ENCODE measurements at regions not wholly inside any gene's neighbourhood (a gene's known extent, or its start where the extent isn't known, plus 50 kb on each side); places are given as distances from the start of the nearest gene placed in this dataset.

DNA sequence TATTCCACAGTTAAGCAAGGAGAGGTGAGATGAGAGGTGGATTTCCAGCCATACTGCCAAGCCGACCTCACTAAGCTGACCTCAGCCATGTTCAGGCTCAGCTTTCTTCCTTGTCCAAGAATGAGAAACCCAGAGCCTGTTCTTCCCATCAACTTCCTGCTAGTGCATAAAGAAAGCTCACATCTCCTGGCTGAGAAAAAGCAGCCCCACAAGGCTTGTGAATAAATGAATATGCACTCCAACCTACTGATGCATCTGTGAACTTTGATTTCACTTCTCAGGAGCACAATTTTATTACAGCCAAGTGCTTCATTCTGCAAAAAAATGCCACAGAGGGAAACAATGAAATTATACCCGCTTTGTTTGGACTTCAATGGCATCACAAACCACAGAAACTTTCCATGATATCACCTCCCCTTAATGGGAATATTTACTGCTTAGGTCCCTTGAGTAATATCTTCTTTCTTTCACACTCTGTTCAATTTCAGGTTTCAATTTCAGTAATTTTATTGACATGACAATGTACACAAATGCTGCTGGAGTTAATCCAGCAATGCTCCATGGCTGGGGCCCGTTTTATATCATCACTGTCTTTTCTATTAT is 437.0 kb upstream of the PPP2R3A start:
- no peak for DNase-seq (ENCODE audit: insufficient read length, low spot score)
- TF ChIP-seq POLR2A (IDR thresholded peaks at IDR 0.05; ENCODE audit: low read depth, low read length): no peak
- no peak for FAIRE-seq

DNA sequence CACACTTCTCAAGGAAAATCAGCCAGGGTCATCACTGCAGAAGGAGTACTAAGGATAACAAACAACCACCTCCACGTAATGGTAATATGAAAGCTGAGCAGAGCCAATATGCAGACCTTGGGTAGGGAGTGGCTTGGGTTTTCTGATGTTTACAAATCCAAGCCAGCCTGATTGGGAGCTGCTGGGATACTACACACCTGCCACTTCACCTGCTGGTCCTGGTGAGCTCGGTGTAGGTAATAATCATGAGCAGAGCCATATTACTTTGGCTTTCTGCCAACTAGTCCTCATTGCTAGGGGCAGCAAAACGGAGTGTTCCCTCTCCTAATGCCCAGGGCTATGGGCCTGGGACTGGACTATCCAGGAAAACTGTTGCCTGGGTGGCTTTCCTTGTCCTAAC is 433.5 kb upstream of the PPP2R3A start:
- no peak for DNase-seq (ENCODE audit: insufficient read length, low spot score)
- FAIRE-seq: no peak

DNA sequence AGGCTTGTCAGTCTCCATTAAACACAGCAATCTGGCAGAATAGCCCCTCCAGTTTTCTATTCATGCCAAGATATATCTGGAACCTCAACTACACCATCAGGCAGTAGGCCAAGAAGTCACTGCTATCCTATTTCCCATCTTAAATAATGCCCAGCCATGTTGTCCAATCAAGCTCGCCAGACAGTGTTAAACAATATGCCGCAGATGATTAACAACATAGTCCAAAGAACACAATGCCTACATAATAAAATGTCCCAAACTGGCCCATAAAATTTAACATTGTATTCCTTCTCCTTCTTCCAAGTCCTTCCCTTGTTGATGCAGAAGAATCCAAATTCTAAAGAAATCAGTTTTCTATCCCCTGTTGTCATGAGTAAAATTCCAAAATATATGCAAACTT is 427.4 kb upstream of the PPP2R3A start:
- FAIRE-seq: no peak
- no peak for DNase-seq (ENCODE audit: insufficient read length, low spot score)
- no peak for TF ChIP-seq POLR2A (IDR thresholded peaks at IDR 0.05; ENCODE audit: low read depth, low read length)

More for the DNA sequence above, 433.5 kb upstream of the PPP2R3A start:
- TF ChIP-seq POLR2A (IDR thresholded peaks at IDR 0.05; ENCODE audit: low read depth, low read length): no peak

DNA sequence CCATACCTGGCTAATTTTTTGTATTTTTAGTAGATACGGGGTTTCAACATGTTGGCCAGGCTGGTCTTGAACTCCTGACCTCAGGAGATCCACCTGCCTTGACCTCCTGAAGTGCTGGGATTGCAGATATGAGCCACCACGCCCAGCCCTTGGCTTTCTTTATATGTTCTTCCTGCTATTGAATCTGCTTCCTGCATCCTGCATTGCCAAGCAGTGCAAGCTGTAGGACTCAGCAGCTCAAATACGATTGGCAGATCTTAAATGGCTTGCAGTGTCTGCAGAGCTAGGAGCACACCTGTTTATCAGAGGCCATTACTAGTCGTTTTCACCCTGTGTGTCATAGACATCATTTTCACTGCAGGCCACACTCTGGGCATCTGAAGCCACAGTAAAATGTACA is 426.2 kb upstream of the PPP2R3A start:
- no peak for TF ChIP-seq POLR2A (IDR thresholded peaks at IDR 0.05; ENCODE audit: low read depth, low read length)
- DNase-seq (ENCODE audit: insufficient read length, low spot score): no peak
- FAIRE-seq: no peak

DNA sequence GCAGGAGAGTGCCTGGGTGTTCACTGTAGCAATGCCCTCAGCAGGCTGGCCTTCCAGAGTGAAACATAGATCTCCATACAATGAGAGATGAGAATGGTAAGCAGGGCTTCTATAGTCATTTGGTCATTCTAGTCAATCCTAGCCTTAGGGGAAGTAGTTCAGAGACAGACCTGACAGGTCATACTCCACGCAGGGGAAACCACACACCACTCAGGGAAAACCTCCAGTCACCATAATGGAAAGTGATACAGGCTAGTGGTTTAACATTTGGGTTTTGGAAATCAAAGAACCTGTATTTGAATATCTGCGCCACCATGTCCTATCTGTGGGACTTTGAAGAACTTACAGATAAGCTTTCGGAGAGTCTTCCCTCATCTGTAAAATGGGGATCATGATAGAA is 425.7 kb upstream of the PPP2R3A start:
- no peak for FAIRE-seq
- TF ChIP-seq POLR2A (IDR thresholded peaks at IDR 0.05; ENCODE audit: low read depth, low read length): no peak
- DNase-seq (ENCODE audit: insufficient read length, low spot score): no peak

DNA sequence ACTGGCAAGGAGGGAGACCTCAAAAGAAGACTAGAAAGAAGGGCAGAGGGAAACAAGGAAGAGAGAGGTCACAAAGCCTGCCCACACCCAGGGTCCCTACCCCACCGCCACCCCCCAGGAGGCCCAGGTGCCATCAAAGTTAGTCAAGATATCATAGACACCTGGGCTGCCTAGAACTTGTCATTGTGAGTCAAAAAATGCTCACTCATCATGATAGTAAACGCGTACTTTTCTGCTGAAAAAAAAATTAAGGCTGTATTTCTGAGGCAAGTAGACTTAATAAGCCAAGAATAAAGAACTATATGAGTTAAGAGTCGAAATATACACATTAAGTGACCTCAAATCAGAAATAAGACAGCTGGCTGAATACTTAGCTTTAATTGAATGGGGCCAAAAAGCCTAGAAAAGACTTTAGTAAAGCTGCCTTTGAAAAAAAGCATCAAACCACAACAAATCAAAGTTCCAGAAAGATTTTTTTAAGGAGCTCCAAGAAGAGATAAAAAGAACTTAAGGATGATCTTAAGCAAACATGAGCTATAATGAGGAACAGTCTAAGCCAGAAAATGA is 415.5 kb upstream of the PPP2R3A start:
- no peak for FAIRE-seq
- DNase-seq (ENCODE audit: insufficient read length, low spot score): no peak
- TF ChIP-seq POLR2A (IDR thresholded peaks at IDR 0.05; ENCODE audit: low read depth, low read length): no peak

DNA sequence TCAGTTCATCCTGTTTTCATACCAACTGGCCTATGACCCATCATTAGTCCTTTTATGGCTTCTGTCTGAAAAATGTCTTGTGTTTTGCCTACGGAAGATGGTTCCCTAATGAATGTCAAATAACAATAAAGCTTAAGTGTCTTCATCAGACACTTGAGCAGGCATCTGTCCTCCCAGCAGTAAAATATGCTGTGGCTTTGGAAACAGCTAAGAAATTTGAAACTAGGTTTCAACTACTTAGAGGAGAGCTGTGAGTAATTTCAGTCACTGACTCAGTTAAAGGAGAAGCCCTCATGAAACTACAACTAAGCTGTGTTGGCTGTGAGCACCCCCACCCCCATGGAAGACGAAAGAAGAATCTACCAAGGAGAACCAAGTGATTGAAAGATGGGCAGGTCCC is 409.4 kb upstream of the PPP2R3A start:
- no peak for FAIRE-seq
- TF ChIP-seq POLR2A (IDR thresholded peaks at IDR 0.05; ENCODE audit: low read depth, low read length): no peak
- DNase-seq (ENCODE audit: insufficient read length, low spot score): no peak

DNA sequence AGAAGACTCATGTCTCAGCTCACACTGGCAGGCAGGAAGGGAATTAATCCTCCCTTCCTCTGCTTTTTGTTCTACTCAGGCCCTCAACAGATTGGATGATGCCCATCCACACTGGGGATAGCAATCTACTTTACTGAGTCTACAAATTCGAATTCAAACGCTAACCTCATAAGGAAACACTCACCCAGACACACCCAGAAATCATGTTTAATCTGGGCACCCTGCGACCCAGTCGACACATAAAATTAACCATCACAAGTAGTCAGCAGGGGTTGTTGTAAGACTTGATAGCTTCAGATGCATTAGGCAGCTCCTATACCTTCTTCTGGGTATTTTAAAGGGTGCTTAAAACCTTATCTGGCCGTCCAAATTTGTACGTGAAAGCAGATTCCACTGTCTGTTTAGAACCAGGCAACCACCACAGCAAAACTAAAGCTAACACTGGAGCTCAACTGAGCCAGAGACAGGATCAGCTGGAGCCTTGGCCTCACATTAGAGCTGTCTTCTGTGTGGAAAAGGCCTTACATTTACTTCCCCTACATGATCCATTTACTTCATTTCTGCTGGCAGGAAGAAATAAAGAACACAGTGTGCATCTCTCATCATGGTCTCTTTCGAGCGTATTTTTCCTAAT is 407.3 kb upstream of the PPP2R3A start:
- TF ChIP-seq POLR2A (IDR thresholded peaks at IDR 0.05; ENCODE audit: low read depth, low read length): no peak
- DNase-seq (ENCODE audit: insufficient read length, low spot score) (no peak), FAIRE-seq (no peak)

DNA sequence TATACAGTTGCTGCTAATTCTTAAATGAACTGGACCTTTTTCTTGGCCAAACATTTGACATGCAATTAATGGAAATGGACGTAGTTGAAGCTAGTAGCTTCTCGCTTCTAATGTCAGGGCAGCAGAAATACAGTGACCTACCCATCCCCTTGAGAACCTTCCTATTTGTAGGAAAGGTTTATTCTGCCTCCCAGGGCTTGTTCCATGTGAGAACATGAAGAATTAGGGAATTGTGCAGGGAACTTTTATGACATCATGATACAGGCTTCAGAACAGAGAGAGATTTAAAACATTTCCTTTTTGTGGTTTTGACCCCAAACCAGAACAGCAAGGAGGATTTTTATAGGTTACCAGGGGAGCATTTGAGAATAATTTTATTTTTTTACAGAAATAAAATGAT is 406.6 kb upstream of the PPP2R3A start:
- no peak for TF ChIP-seq POLR2A (IDR thresholded peaks at IDR 0.05; ENCODE audit: low read depth, low read length)
- FAIRE-seq: no peak
- DNase-seq (ENCODE audit: insufficient read length, low spot score): no peak

DNA sequence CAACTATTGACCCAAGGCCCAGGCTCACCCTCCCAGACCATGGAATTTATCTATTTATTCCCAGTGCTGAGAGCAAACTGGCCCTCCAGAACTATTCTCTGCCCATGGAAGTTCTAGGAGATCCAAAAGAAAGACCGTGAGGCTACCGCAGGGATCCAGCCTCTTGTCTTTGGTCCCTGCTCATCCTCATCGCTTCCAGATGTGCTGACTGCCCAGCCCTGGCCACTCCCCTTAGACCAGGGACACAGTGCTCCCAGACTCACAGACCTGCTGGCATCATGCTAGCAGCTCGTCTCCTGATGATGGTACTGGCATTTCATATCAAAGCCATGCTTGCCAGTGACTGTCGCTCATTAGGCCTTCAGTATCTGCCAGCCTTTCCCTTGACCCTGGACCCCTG is 405.7 kb upstream of the PPP2R3A start:
- no peak for DNase-seq (ENCODE audit: insufficient read length, low spot score)
- TF ChIP-seq POLR2A (IDR thresholded peaks at IDR 0.05; ENCODE audit: low read depth, low read length): no peak
- no peak for FAIRE-seq

DNA sequence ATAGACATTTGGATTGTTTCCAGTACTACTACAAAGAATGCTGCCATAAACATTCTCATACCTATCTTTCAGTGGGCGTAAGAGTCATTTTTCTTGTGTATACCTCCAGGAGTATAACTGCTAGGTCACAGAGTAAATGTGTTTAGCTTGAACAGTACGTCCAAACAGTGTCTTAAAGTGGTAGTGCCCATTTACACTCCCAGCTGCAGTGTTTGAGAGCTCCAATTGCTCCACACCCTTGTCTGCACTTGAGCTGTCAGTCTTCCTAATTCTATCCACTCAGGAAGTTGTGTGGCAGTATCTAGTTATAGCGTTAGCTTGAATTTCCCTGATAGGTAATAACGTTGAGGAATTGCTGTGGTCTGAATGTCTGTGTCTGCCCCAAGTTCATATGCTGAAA is 404.7 kb upstream of the PPP2R3A start:
- no peak for DNase-seq (ENCODE audit: insufficient read length, low spot score)
- FAIRE-seq: no peak
- TF ChIP-seq POLR2A (IDR thresholded peaks at IDR 0.05; ENCODE audit: low read depth, low read length): no peak

DNA sequence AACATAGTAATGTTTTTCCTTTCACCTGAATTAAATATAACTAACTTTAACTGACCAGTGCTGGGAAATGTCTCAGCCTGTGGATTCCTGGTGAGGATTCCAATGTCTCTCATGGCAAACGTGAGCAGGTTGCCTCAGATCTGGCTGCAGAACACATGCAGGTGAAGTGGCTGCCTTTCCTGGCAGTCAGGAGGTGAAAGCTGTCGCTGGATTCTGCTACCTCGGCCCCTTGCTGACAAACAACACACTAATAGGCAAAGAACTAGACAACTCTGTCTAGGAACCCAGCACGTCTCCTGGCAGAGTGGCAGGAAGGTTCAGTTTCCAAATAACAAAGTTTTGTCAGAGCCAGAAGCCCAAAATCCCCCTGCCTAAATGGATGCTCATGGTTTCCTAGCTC is 400.8 kb upstream of the PPP2R3A start:
- TF ChIP-seq POLR2A (IDR thresholded peaks at IDR 0.05; ENCODE audit: low read depth, low read length): no peak
- FAIRE-seq (no peak), DNase-seq (ENCODE audit: insufficient read length, low spot score) (no peak)

DNA sequence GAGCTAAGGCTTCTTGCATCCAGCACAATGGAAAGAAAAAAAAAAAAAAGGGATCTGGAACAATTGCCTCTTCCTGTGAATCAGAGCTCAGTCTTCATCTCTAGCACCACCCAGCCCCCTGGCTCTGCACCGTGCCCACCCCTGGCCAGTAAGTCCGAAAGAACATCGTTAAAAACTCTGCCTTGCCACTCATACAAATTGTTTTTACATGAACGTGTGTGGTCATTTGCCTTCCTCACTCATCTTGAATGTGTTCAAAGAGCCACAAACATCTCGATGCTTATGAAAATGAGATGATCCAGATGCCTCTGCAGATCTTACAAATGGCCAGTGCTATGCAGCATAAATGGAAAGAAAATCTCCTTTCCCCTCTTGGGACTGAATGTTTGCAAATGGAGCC is 400.0 kb upstream of the PPP2R3A start:
- DNase-seq (ENCODE audit: insufficient read length, low spot score): no peak
- no peak for TF ChIP-seq POLR2A (IDR thresholded peaks at IDR 0.05; ENCODE audit: low read depth, low read length)
- FAIRE-seq: no peak

DNA sequence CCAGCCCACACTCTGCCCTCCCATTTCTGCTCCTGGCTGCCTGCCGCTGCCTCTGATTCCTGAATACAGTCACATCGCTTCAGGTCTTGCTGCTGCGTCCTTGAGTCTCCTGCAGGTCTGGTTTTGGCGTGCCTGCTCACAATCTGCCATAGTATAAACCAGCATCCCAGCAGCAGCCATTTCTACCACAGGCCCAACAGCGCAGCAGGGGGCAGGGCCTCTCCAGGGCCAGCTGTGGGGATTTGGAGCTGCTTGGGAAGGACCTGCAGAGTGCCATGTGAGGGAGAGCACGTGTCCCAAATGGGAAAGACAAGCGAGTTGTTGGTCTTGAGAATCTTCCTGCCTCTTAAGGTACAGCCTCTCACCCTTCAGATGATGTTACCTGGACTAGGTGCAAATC is 398.3 kb upstream of the PPP2R3A start:
- no peak for DNase-seq (ENCODE audit: insufficient read length, low spot score)

DNA sequence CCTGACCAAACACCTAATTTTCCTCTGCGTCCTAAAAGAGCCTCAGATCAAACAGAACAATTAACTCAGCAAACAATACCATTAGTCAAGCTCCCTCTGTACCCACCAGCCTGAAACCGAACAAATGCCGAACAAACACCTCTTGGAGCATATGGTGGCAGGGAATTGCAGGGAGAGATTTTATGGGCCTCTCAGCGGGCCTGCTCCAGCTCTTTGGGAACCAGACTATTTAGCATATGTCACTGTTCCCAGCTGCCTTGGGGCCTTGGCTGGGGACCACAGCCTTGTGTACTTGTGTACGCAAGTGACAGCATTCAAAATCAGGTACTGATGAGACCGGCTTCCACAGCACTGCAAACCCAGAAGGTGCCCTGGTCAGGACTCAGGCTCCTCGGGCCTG is 388.8 kb upstream of the PPP2R3A start:
- DNase-seq (ENCODE audit: insufficient read length, low spot score) (no peak), FAIRE-seq (no peak)
- no peak for TF ChIP-seq POLR2A (IDR thresholded peaks at IDR 0.05; ENCODE audit: low read depth, low read length)

More for the DNA sequence above, 398.3 kb upstream of the PPP2R3A start:
- no peak for FAIRE-seq
- TF ChIP-seq POLR2A (IDR thresholded peaks at IDR 0.05; ENCODE audit: low read depth, low read length): no peak
